RPMI7951 (cell line): ENCODE measurements at regions not wholly inside any gene's neighbourhood (a gene's known extent, or its start where the extent isn't known, plus 50 kb on each side); places are given as distances from the start of the nearest gene placed in this dataset.

Source experiments
- DNase-seq: peaks from one replicate; pipeline ENCODE4 v3.0.0-alpha.2; 2012; ENCODE audit warnings: low read depth

DNA sequence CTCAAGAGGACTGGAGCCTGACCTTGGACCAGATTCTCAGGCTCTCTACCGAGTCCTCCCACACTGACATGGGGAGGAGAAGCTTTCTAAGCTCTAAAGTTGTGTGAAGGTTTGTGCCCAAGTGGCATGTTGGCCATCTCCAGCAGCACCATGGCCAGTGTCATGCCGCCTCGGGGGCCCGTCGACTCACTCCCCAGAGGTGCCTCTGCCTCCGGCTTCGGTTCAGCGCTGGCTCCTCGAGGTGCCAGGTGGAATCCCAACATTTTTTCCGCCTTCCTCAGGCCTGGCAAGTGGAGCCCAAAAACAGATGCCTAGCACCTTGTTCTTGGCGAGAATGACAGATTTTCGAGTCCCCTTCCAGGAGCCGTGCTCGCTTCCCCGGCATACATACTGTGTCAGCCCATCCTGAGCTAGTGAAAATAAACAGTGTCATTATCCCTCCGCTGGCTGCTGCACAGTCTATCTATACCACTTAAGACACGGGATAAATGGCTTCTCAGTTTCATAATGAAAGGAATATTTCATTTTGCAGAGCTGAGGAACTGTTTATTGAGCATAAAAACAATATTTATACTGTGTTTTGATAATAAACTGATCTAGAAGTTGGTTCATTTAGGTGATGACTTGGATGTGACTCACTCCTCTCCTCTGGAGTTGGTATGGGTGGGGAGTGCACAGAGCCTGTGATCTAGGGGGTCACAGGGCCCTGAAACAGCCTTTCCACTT lies 328.5 kb upstream of the TLE3 start:
- peak; percentile 48 for DNase-seq

DNA sequence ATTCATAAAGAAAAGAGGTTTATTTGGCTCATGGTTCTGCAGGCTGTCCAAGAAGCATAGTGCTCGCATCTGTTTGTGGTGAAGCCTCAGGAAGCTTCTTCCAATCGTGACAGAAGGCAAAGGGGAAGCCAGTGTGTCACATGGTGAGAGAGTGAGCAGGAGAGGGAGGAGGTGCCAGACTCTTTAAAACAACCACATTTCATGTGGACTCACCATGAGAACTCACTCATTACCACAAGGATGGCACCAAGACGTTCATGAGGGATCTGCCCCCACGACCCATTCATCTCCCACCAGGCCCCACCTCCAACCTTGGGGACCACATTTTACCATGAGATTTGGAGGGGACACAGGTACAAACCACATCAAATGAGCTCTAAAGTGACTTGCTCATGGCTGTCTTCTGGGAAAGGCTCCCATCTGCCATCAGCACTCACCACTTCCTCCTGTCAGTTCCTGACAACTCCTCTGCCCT lies 327.3 kb upstream of the TLE3 start:
- peak; percentile 31 for DNase-seq

GRCh38 chr15:70423267-70423666 lies 325.6 kb upstream of the TLE3 start:
- DNase-seq = no peak

DNA sequence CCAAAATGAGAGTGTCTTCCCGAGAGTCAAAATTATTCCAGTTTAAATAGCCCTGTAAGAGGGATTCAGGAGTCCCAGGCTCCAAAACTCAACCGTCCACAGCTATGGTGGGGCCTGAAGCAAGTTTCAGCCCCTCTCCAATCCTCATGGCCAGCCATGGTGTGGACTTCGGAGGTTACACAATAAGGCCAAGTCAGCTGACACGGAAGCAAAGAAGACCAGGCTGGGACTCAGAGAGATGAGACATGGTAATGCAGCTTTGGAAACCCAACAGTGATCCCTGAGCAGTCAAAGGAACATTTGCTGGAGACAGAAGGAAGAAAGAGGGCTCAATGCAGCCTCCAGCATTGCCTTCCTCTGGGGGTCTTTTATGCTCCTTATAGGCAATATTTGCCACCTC lies 324.6 kb upstream of the TLE3 start:
- no peak for DNase-seq

- DNase-seq = no peak
Measured at GRCh38 chr15:70420948-70421482, 323.3 kb upstream of the TLE3 start.

GRCh38 chr15:70420086-70420947 lies 322.6 kb upstream of the TLE3 start:
- DNase-seq = no peak

DNA sequence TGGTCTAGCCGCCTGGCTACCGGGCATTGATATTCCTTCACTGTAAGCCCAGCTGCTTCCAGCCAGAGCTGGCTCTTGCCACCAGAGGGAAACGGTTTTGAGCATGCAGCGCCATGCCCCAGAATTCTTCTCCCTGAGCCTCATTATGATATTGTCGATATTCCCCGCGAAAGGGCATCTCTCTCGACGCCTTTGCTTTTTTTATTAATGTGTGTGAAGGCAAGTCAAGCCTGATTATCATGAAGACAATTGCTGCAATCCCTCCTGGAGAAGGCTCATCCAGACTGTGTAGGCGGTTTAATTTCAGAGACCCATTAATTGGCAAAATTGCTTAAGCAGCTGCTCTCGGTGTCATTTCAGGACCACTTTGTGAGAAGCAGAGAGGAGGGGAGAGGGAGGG lies 321.2 kb upstream of the TLE3 start:
- no peak for DNase-seq

DNA sequence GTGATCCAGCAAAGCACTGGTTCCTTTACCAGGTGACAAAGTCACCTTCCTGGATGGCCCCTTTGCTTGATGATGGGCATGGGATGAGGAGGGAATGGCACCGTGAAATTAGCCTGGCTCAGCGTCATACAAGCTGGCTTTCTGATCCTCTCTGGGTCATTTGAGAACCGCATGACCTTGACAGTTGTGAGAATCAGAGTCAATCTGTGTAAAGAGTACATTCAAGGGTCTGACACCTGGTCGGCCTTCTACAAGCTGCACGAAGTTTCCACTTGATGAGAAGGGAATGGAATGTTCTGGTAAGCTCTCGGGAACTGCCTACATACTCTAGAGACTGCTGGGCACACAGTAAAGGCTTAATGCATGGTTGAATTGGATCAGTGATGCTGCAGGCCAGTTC lies 319.8 kb upstream of the TLE3 start:
- no peak for DNase-seq

- DNase-seq = no peak
Measured at GRCh38 chr15:70416829-70417228, 319.1 kb upstream of the TLE3 start.

GRCh38 chr15:70415398-70415797 lies 317.7 kb upstream of the TLE3 start:
- DNase-seq = no peak

DNA sequence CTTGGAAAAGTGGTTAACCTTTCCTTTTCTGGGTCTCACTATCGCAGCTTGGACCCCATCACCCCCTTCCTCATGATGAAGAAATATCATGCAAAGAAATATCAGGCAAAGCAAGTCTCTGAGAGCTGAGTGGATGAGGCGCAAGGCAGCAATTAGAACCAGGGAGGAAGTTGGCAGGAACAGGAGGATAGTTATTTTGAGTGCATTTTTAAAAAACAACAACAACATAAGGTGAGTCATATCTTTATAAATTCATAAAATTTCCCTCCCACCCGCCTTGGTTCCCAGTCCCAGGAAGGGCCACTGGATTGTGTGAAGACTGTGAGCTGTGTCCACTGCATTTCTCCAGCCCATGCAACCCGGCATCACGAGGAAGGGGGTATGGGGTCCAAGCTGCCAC lies 316.9 kb upstream of the TLE3 start:
- DNase-seq = no peak

DNA sequence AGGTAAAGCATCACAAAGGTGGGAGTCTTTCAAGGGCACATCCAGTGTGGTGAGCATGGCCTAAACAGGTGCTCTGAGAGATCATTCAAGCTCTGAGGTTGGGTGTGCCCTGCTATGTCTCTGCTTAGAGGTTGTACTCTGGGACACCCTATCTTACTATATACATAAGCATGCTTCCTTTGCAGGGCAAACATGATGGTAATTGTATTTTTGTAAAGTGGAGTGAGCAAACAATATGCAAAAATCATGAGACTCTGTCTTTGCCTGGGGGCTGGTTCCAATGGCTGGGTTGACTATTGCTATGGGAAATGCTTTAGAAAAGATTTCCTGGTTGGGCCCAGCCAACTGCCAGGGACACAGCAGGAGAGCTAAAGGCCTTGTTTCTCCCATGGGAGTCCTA lies 315.1 kb upstream of the TLE3 start:
- no peak for DNase-seq

DNA sequence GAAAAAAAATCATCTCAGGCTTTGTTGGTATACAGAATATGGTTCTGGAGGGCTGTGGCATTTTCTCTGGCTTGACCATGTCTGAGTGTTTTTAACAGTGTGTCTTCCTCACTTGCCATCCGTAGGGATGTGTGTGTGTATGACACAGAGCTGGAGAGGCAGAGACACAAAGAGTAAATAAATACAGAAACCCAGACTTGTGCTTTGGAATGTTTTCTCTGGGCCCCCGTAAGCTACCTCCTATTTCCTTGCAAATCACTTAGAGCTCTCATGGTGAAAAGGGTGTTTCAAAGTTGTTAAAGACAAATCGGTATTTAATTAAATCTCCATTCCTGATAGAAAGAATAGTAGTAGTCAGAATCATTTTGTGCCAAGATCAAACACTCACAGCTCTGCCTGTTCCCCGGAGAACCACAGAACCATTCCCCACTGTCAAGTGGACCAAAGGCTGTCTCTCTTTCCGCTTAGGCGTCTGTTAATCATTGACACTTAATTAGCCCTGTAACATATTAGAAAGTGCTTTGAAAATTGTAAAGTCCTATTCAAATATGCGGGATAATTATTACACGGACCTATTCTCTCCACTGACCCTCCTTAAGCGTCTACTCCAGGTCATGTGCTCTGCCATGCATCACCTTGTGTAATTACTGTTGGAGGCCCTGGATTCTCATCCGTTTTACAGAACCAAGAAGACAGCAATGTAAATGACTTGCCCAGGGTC lies 313.6 kb upstream of the TLE3 start:
- DNase-seq = no peak

- no peak for DNase-seq
Measured at GRCh38 chr15:70410371-70410985, 312.8 kb upstream of the TLE3 start.

DNA sequence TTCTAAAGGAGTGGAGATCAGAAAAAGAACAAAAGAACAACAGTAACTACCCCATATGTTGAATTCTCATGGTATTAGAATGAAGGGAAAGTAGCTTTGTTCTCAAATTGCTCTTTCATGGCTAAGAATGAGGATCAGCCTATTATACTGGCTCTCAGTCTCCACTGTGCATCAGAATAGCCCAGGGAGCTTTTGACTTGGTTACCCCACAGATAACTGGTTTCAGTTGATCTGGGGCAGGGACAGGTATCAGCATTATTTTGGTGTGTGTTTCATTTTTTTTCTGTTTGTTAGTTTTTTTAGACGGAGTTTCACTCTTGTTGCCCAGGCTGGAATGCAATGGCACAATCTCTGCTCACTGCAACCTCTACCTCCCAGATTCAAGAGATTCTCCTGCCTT lies 311.7 kb upstream of the TLE3 start:
- DNase-seq = no peak

- DNase-seq = no peak
Measured at GRCh38 chr15:70407955-70408354, 310.2 kb upstream of the TLE3 start.

- DNase-seq = no peak
Measured at GRCh38 chr15:70407336-70407670, 309.6 kb upstream of the TLE3 start.

DNA sequence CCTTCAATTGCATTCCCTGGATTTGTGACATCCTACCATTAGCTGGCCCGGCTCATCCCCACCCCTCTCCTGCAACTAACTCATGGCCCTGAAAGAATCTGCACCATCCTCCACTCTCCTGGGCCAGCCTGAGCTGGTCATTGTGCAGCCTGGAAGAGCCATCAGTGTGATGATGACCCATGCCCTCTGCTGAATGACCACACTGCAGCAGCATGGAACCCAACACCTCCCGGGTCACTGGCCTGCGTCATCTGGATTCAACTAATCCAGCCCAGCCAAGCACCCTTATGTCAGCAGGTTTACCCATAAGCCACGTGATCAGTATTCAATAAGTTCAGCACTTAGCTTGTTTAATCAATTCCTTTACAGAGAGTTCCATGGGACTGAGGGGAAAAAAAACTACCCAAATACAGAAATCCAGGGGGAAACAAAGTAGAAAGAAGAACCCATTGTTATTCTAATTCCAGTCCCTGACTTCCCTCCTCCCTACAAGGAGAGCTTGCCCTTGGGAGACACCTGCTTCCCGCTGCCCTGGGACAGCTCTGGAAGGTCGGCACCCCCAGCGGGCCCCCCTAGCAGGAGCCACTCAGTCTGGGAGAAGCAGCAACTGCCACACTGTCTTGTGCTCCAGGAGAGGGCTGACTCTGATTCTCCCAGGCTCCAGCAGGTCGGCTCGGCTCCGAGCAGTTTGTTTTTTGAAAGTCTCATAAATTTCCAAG lies 309.1 kb upstream of the TLE3 start:
- no peak for DNase-seq

- no peak for DNase-seq
Measured at GRCh38 chr15:70401709-70402108, 304.0 kb upstream of the TLE3 start.

- no peak for DNase-seq
Measured at GRCh38 chr15:70400766-70401541, 303.2 kb upstream of the TLE3 start.
